Thoracic aorta (tissue), 2 donors: ENCODE measurements at regions not wholly inside any gene's neighbourhood (a gene's known extent, or its start where the extent isn't known, plus 50 kb on each side); places are given as distances from the start of the nearest gene placed in this dataset.

Experiments used
- ATAC-seq: fragments of 150-250 bp; one replicate; pipeline ENCODE4 v1.8.0; 2017; ENCODE audit warnings: low read depth; ENCODE audit not compliant: insufficient number of reproducible peaks, low FRiP score
- DNase-seq: peaks from one replicate; pipeline ENCODE4 v3.0.0-alpha.2; 2020; ENCODE audit warnings: low spot score
- H3K27ac ChIP-seq, 2 donors: fragments of 200-600 bp; sonication (generic); 1 replicate in 1 of 2; 2 replicates in 1 of 2; pipeline ENCODE4 v1.5.1; 2016; ENCODE audit warnings: mild to moderate bottlenecking in 2 of 2, moderate library complexity in 2 of 2
- H3K27me3 ChIP-seq: fragments of 200-600 bp; sonication (generic); replicated peaks from 2 replicates; pipeline ENCODE4 v1.6.0; 2016; ENCODE audit warnings: mild to moderate bottlenecking; ENCODE audit not compliant: insufficient read depth
- H3K36me3 ChIP-seq: fragments of 200-600 bp; sonication (generic); one replicate; pipeline ENCODE4 v1.5.1; 2016
- H3K4me1 ChIP-seq, 2 donors: fragments of 200-600 bp; sonication (generic); 1 replicate in 1 of 2; 2 replicates in 1 of 2; pipeline versions ENCODE4 v1.5.1 to v1.6.0; 2016; ENCODE audit warnings: low read depth in 2 of 2, mild to moderate bottlenecking in 1 of 2; ENCODE audit not compliant: control insufficient read depth in 1 of 2
- H3K4me3 ChIP-seq: fragments of 200-600 bp; sonication (generic); 2 replicates; pipeline ENCODE4 v1.5.1; 2016; ENCODE audit warnings: mild to moderate bottlenecking
- H3K9me3 ChIP-seq: fragments of 200-600 bp; sonication (generic); 2 replicates; pipeline ENCODE4 v1.5.1; 2016
- TF ChIP-seq, protein P1 (sequence below): fragments of 200-600 bp; sonication (generic); IDR thresholded peaks from one replicate; pipeline ENCODE4 v1.5.1; 2019; ENCODE audit warnings: antibody characterized with exemption

DNA sequence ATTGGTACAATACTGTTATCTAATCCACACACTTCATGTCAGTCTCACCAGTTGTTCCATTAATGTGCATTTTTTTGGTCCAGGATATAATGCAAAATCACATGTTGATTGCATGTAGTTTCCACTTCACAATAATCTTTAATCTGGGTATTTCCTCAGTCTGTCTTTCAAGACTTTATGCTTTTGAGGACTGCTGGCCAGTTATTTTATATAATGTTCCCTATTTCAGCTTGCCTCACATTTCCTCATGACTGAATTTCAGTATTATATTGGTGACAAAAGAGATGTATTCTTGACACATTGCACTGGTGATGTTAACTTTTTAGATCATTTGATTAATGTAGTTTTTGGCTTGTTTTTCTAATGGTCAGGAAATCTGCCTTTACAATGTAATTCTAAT lies 368.3 kb downstream of the IRS2 start:
- TF ChIP-seq, protein P1, sequence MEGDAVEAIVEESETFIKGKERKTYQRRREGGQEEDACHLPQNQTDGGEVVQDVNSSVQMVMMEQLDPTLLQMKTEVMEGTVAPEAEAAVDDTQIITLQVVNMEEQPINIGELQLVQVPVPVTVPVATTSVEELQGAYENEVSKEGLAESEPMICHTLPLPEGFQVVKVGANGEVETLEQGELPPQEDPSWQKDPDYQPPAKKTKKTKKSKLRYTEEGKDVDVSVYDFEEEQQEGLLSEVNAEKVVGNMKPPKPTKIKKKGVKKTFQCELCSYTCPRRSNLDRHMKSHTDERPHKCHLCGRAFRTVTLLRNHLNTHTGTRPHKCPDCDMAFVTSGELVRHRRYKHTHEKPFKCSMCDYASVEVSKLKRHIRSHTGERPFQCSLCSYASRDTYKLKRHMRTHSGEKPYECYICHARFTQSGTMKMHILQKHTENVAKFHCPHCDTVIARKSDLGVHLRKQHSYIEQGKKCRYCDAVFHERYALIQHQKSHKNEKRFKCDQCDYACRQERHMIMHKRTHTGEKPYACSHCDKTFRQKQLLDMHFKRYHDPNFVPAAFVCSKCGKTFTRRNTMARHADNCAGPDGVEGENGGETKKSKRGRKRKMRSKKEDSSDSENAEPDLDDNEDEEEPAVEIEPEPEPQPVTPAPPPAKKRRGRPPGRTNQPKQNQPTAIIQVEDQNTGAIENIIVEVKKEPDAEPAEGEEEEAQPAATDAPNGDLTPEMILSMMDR, result no peak
- DNase-seq, result no peak
- Histone ChIP-seq H3K4me3 (no peak overlapping the region), H3K27ac (no peak overlapping the region), H3K27me3 (no peaks in the 10 kb centered on the region), H3K36me3 (no peaks in the 10 kb centered on the region), H3K9me3 (no peaks in the 10 kb centered on the region), H3K4me1 (no peaks in the 10 kb centered on the region)
- ATAC-seq, result no peak

DNA sequence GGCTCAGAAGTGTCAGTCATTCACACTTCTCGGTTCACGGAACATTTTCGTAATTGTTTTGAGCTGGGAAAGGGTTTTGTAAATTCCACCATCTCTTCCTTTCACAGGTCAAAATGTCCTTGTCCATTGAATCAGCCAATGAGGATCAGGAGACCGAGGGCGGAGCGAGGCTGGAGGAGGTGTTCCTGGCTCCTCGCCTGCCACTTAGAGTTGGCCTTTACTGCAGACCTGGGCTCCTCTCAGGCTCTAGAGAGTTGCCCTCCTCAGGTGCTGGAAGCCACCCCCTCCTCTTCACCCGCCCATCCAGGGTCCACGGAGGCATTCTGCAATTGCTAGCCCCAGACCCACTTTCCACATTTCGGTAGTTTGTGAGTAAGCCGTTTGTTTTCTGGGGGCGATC lies 370.4 kb downstream of the IRS2 start:
- Histone ChIP-seq H3K36me3 (no peaks in the 10 kb centered on the region), H3K27ac (no peak overlapping the region), H3K27me3 (no peaks in the 10 kb centered on the region), H3K4me3 (no peak overlapping the region), H3K9me3 (no peaks in the 10 kb centered on the region), H3K4me1 (peaks cover 10 to 15% of the 10 kb centered on the region in 2 donors)
- no peak for DNase-seq
- no peak for ATAC-seq
- TF ChIP-seq, protein P1, result no peak

DNA sequence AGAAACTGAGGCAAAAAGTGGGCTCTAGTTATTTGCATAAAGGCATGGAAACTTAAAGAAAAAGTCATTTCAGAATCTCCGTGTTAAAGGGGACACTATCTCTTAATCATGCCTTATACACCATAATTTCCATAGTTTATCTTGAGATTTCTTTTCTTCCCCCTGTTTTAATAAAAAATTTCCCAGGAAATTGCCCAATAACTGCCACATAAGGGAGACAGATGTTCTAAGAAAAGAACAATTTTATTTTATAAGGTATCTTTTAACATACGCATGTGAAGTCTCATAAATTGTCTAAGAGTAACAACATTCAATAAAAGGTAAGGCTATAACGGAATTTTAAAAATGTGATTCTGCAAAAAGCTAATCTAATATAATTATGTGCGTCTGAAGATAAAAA lies 371.3 kb downstream of the IRS2 start:
- no peak for DNase-seq
- H3K9me3 ChIP-seq, result no peaks in the 10 kb centered on the region

DNA sequence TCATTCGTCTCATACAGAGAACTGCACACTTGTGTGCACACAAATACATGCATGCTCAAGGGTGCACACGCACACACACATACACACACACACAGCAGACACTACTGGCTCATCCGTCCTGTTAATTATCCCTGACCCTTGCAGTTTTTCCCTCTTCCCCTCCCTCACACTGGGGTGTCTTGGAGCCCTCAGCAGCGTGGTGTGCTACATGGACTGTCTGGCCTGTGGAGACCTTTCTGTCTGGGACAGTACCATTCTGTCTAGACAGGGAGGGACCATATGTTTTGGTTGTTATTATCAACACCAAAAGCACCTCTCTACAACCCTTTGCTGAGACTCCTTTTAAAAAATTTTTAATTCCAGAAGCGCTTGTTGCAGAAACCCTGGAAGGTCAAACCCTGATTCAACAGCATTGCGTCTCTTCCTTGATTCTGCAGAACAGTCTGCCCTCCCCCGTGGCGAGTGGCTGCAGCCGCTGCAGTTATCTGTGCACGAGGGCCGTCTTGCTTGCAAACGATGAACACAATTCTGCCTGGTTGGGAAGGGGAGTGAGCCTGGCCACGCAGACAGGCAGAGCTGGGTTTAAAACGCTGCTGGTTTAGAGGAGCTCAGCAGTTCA lies 374.0 kb downstream of the IRS2 start:
- TF ChIP-seq, protein P1, result no peak
- Histone ChIP-seq H3K27ac (no peak overlapping the region), H3K9me3 (no peaks in the 10 kb centered on the region), H3K4me1 (peaks cover 10 to 15% of the 10 kb centered on the region in 2 donors), H3K4me3 (peak overlapping the region; percentile 56), H3K36me3 (no peaks in the 10 kb centered on the region), H3K27me3 (no peaks in the 10 kb centered on the region)
- no peak for DNase-seq
- no peak for ATAC-seq

More for the DNA sequence above, 371.3 kb downstream of the IRS2 start:
- no peak overlapping the region for H3K4me3 ChIP-seq
- H3K36me3 ChIP-seq, result no peaks in the 10 kb centered on the region
- ATAC-seq, result no peak
- H3K27ac ChIP-seq, result no peak overlapping the region
- H3K4me1 ChIP-seq, result peaks cover 10 to 15% of the 10 kb centered on the region in 2 donors
- TF ChIP-seq, protein P1, result no peak
- no peaks in the 10 kb centered on the region for H3K27me3 ChIP-seq

DNA sequence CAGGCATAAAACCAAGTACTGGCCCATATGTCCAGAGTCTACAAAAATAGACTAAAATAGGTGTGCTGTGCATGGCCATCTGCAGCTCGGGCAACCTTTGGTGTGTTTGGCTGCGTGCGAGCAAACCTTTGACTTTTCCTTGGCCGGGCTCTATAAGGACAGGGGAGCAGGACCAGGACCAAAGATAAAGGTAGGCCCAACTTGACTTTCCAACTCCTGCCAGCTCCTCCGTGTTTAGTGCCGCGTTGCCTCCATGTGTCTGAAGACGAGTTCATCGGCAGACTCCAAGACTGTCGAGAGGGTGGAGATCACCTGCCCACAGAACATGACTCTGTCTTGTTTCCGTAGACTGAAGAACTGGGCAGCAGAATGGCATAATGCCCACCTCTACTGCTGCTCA lies 375.5 kb downstream of the IRS2 start:
- Histone ChIP-seq H3K4me1 (peaks cover 10 to 15% of the 10 kb centered on the region in 2 donors), H3K9me3 (no peaks in the 10 kb centered on the region), H3K36me3 (no peaks in the 10 kb centered on the region), H3K27me3 (no peaks in the 10 kb centered on the region), H3K4me3 (no peak overlapping the region), H3K27ac (no peak overlapping the region)
- TF ChIP-seq, protein P1, result no peak
- DNase-seq, result no peak
- ATAC-seq, result no peak
